Umbilical cord (tissue), 1 donor: ENCODE measurements at regions not wholly inside any gene's neighbourhood (a gene's known extent, or its start where the extent isn't known, plus 50 kb on each side); places are given as distances from the start of the nearest gene placed in this dataset.

Source experiments
- DNase-seq: peaks from one replicate; pipeline ENCODE4 v3.0.0-alpha.2; 2015; ENCODE audit warnings: low spot score

- no peak for DNase-seq
These were observed 331.1 kb downstream of the FSIP2 start for GRCh38 chr2:186069676-186070075.

GRCh38 chr2:186085226-186085625, 346.6 kb downstream of the FSIP2 start:
- no peak for DNase-seq

DNA sequence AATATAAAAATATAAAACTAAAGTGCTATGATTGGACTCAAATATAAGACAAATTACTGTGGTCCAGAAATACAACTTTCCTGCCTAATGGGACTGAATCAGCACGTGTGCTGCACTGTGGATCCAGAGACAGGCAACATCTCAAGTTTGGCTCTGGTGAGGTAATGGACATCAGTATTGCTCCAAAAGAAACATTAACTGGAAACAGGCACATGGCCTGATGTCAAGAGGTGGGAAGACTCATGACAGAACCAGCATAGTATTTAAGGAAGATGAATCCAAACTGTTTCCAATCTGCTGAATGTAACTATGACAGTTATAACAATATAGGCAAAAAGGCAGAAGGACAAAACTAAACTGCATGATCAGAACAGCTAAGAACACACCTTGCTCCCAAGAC, 354.6 kb downstream of the FSIP2 start:
- DNase-seq: no peak

- DNase-seq: no peak
These were observed 360.2 kb downstream of the FSIP2 start for GRCh38 chr2:186098821-186099220.

- no peak for DNase-seq
These were observed 361.2 kb downstream of the FSIP2 start for GRCh38 chr2:186099826-186100225.

- no peak for DNase-seq
These were observed 362.0 kb downstream of the FSIP2 start for GRCh38 chr2:186100636-186101035.

GRCh38 chr2:186101616-186102015, 363.0 kb downstream of the FSIP2 start:
- peak; percentile 3 for DNase-seq

GRCh38 chr2:186103276-186103675, 364.7 kb downstream of the FSIP2 start:
- DNase-seq: no peak

- no peak for DNase-seq
These were observed 366.6 kb downstream of the FSIP2 start for GRCh38 chr2:186105016-186105724.

- no peak for DNase-seq
These were observed 369.9 kb downstream of the FSIP2 start for GRCh38 chr2:186108470-186108869.

DNA sequence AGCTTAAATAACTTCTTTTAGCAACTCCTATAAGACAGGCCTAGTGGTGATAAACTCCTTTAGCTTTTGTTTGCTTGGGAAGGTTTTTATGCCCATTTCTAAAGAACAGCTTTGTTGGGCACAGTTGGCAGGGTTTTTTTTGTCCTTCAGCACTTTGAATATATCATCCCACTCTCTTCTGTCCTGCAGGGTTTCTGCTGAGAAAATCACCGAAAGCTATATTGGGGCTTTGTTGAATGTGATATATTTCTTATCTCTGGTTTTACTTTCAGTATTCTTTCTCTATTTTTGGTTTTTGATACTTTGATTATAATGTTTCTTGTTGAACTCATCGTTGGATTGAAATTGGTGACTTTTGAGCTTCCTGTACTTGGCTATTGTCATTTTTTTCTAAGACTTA, 372.8 kb upstream of the ZC3H15 start:
- no peak for DNase-seq

DNA sequence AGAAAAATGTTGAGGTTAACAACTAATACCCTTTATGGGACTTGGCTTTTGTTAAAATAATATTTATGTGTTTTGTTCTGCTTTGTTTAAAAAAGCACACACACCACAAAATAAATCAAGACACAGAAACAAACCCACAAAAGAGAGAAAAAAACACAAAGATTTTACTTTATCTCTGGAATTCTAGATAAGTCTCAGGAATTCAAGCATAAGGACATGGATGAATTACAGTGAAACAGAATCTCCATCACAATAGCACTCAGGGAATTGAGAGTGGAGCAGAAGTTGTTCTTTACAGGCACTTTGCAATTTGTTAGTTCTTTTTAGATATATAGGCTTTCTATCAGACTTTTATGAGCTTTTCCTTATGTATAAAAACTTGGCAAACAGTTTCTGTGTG, 360.9 kb upstream of the ZC3H15 start:
- peak; percentile 35 for DNase-seq

DNA sequence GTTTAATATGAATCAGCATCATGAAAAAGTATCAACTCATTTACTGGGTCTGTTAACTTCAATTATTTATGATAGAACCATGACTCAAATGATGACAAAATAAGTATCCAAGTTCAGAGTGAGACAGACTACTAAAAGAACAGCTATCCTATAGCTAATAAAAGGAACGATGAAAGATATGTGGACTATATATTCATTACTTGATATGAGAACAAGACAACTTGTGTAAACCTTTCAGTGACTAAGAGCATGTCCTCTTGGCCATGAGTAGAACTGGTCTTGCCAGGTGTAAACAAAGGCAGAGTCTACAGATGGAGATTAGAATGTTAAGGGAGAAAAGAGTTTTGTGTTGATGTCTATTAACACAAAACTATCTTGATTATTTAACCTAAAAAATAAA, 360.4 kb upstream of the ZC3H15 start:
- peak; percentile 10 for DNase-seq

DNA sequence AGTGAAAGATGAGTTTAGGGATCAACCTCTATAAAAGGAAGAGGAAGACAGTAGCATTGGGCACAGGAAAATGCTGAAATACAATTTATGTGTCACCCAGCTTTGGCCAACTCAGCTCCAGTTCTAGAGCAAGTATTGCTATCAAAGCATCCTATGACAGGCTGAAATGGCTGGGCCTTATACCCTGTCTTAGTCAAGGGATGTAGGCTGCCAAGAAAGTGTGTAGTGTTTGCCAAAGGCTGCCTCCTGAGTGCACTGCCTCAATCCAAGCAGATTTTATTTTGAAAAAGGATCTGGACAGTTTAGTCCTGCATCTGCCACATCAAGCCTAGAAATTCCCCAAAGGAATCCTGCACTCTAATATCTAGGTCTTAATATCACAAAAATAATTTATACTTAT, 359.9 kb upstream of the ZC3H15 start:
- DNase-seq: peak; percentile 74

GRCh38 chr2:186129767-186130581, 356.1 kb upstream of the ZC3H15 start:
- peak; percentile 5 for DNase-seq

DNA sequence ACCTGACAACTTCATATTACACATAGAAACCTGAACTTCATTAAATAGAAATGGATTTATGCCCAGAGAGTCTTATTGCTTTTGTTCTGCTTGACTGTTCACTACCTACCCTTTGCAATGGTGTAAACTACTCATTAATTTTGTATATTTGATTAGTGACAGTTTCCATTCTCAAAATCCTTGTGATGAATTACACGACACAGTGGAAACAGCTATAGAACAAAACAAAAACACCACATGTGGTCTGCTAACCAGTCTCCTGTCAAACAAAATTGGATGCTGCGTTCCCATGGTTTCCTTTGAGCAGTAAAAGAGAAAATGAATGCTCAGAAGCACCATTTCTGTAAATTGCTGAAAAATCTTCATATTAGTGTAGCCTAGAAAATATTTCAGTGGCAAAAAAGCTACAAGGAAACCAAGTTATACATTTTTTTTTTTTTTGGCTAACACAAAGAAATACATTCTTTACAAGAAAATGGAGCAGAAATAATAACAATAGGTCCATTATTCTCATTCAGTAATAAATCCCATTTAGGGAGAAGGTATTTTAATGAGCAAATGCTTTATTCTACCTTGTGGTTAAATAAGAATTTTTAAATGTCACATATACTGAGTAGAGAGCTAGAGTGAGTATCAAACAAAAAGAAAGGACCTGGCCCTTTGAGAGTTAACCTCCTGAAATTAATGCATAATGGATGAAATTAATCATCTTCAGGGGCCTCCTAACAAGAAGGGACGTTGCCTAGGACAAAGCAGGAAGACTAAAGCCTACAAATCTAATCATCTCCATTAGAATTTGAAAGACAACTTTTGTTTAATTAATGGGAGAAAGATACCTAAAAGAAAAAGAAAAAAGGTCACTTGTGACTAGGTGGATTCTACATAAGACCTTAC, 355.1 kb upstream of the ZC3H15 start:
- DNase-seq: no peak

- DNase-seq: peak; percentile 20
These were observed 350.4 kb upstream of the ZC3H15 start for GRCh38 chr2:186135686-186136085.

DNA sequence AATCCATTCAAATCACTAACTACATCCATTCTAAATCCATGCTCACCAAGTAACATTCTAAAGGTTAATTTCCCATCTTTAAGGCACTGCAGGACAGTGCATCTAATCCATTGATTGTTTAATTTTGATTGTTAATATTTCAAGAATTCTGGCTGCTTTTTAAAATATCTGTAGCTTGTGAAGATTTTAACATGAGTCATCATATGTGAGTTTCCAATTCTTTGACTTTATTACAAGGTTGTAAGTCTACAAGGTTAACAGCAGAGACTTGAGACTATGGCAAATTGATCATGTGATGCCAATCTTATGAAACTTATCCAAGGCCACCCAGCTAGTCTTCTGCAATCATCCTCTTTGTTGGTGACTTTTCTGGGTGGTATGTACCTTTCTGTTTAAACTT, 349.2 kb upstream of the ZC3H15 start:
- DNase-seq: no peak

DNA sequence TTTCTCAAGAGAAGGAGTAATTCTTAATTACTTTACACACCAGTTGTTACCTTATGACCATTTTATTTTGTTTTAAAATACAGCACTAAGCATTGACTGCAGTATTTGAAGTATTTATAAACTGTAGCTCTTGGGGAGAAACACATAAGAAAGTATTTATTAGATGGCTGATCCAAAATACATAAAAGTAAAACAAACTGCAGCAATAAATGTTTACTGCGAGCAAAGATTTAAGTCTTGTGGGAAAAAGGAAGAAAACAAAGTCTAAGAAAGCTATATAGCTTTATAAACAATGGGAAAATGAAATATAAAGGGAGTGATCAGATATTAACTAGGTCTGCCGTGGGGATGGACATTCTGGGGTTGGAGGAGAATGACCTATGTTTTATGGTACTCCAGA, 347.2 kb upstream of the ZC3H15 start:
- DNase-seq: no peak

DNA sequence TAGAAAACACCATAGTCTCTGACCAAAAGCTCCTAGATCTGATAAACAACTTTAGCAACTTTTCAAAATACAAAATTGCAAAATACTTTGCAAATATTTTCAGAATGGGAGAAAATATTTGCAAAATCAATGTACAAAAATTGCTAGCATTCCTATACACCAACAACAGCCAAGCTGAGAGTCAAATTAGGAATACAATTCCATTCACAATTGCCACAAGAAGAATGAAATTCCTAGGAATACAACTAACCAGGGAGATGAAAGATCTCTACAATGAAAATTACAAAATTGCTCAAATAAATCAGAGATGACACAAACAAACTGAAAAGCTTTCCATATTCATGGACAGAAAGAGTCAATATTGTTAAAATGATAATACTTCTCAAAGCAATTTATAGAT, 327.0 kb upstream of the ZC3H15 start:
- no peak for DNase-seq

- DNase-seq: no peak
These were observed 321.7 kb upstream of the ZC3H15 start for GRCh38 chr2:186164325-186164724.

DNA sequence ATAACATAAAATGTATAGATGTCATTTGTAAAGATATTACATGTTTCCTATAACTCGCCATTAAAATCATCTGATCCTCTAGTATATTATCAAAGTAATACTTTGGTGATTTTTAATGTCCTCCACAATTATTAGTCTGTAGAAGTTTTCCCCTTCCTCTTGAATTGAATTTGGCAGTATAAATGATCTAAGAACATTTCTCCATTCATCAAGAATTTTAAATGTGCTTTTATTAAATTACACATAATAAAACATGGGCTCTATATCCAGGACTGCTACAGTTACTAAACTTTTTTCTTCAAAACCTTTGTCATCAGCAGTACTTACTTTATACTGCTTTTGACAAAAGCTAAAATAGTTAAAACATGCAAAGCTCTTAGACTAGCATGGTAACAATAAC, 315.4 kb upstream of the ZC3H15 start:
- no peak for DNase-seq
